Activated T-cell treated with anti-CD3 and anti-CD28 coated beads for 1 hour (primary cell): ENCODE measurements at regions not wholly inside any gene's neighbourhood (a gene's known extent, or its start where the extent isn't known, plus 50 kb on each side); places are given as distances from the start of the nearest gene placed in this dataset.

ENCODE experiments used
- DNase-seq: peaks from one replicate; pipeline ENCODE4 v3.0.0-alpha.2; 2020; ENCODE audit warnings: low read depth

DNA sequence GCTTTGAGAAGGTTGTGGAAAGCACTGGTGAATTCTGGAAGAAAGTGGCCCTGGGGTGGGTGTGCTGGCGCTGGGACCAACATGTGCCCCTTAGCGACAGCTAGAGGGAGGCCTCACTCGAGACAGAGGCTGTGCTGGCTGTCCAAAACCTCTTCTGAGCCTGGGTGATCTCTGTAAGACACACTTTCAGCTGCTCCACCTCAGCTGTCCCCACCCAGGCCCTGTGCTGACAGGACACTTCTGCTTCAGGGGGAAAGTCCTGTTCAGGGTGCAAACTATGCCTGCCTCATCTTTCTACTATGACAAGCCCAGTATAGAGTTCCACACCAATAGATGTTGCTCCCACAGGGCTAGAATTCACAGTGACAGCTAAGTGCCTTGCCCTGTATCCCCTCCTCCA lies 426.4 kb downstream of the MED10 start:
- no peak for DNase-seq

DNA sequence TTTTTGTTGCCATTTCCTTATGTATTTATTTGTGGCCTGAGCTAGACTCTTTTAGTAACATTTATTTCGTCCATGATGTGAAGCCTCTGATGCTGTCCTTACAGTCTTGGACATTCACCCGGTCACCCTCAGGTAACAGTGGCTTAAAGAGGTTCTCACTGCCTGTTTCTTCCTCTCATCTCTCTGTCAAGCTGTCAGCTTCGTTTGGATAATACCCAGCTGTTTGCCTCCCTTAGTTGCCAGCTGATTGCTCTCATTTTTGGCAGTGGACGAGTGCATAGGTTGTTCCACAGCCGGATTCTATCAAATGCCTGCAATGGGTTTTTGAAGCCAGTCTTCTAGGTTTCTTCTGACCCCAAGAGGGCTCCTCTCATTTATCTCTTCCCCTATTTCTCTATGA lies 427.7 kb downstream of the MED10 start:
- no peak for DNase-seq

DNA sequence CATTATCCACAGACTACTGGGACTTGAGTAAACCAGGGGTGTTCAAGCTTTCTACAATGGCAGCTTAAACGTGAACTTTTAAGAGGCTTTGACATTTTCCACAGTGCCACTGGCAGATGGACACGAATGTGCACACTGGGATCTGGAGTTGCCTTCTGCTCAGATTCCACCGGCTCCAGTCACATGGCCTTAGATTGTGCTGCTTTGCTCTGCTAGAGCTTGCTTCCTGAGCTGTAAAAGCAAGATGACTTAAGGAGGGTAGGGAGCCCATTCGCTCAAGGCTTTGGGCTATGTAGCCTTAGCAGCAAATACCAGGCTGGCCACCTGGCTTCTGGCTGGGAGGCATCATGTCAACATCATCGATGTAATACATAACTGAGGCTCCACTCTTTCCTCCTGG lies 436.9 kb downstream of the MED10 start:
- DNase-seq: no peak

DNA sequence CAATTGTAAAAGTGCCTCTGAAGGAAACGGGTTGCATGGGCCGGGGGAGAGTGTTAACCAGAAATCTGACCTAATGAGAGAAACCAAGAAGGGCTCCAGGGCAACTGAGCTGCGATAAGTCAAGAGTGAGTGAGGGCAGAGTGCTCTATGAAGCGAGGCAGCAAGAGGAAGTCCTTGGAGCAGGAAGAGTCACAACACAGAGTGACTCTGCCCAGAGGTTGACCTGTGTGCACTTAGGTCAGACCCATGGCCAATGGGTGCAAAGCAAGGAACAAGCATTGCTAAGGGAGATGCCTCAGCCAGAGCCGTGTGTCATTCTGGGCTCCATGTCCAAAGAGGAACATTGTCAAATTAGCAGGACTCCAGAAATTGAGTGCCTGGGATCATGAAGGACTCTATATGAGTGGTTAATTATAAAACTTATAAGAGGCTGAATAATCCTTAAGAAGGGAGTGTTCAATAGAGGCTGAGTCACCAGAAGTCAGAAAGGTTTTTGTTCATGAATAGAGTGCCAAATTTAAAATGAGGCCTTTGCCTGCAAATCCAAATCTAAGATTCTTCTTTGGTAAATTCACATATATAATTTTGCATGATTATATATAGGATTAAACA lies 438.5 kb downstream of the MED10 start:
- no peak for DNase-seq

DNA sequence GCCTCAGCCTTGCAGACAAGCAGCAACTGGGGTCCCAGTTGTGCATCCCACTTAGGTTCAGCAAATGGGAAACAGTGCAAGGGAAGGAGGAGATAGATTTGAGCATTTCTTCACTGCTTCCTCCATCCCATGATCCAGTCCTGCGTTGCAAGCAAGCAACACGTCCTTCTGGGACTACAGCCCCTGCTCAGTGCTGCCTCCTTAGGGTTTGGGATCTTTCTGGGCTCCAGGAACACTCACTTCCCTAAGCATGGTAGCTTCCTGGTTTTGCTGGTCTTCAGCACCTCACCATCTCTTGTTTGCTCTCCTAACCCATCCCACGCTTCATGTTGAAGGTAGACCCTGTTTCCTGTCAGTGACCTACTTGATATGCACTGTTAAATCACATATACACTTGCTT lies 444.7 kb downstream of the MED10 start:
- no peak for DNase-seq

DNA sequence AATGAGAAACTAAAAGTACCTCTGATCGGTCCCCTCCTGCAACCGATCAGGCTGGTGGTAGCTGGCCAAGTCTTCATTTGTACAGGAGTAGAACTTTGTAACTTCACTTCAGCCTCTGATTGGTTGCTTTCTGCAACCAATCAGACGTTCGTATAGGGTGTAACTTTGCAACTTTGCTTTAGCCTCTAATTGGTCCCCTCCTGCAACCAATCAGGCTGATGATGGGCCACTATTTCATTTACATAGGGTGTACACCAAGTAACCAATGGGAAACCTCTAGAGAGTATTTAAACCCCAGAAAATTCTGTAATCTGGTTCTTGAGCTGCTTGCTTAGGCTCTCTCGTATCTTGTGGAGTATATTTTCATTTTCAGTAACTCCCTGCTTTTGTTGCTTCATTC lies 445.5 kb downstream of the MED10 start:
- DNase-seq: no peak

DNA sequence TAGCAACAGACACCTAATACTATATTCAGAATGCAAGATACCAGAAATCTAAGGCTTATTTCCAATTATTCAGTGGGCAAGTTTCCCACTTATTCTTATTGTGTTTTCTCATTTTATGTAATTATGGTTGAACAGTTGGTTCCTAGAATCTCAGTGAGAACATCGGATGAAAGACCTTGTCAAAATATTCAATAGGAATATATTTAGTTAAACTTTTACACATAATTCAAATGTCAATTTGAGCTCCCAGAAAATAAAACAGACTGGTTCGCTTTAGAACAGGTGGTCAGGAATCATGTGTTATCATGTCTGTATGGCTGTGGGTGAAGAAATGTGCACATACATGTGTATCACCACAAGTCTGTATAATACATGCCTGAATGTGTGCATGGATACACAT lies 447.8 kb downstream of the MED10 start:
- DNase-seq: no peak

DNA sequence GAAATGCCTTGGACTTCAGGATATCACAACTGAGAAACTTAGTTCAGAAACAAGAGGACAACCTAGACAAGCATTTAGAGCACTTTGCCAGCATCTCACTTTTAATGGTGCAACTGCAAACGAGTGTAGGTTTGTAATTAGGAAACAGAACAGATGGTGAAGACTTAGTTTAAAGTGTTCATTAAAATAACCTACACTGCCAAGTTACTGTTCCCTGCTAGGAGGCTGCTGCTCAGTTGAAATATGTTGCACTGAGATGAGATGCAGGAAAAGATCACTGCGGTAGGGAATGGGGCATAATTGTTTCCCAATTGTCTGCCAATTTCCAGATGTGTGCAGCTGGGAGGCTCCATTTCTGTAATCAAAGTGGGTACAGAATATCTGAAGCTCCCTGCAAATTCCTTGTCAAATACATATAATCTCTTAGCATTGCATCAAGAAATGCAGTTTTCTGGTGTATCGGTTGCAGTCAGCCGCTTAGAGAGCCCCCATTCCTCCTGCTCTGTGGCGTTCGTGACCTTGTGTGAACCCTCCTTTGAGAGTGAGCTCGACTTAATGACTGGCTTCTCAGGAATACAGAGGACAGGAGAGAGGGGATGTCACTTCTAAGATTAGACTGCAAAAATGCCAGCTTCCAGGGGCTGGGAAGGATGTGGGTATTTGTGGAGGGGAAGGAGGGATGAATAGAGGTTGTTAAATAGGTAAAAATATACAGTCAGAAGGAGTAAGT lies 448.9 kb downstream of the MED10 start:
- DNase-seq: no peak

DNA sequence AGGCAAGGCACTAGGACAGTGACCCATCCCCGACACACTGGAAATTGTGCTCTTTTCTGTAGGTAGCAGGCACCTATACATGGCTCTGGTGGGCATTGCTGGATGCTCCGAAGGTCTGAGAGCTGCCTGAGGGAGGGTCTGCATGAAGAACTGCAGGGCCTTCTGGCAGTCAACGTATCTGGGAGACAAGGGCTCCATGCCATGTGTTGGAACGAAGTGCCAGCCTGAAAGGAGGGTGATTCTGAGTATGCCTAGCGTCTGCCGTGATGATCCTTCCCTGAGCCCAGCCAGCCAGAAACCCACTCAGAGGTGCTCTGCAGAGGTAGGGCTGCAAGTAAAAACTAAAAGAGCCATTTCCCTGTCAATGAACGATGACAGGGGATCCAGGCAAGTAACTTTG lies 453.2 kb downstream of the MED10 start:
- no peak for DNase-seq

DNA sequence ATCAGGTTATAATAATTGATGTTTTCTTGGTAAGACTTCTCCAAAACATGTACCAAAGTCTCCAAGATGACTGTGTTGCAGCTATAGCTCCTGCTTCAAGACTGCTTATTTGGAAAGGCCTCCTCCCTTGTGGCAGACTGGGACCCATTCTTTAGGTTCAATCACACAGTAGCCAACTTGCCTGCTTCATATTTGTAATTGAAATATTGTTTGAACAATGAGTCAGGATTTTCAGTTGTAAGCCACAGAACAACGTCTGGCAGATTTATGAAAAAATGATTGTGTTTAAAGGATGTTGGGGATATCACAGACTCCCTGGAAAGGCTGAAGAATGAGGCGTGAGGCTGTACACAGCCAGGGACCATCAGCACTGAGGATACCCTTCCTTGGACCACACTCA lies 458.9 kb downstream of the MED10 start:
- DNase-seq: no peak

DNA sequence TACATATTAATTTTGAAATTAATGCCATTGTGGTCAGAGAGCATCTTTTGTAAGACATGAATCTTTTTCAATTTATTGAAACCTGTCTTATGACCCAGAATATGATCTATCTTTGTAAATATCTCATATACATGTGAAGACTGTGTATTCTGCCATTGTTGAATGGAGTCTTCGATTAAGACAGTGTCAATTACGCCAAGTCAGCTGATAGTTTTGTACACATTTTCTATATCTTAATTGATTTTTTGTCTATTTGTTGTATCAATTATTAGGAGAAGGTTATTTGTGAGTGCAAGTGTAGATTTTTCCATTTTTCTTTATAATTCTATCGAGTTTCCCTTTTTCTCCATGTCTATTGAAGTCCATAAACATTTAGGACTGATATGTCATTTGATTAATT lies 471.6 kb downstream of the MED10 start:
- DNase-seq: no peak

DNA sequence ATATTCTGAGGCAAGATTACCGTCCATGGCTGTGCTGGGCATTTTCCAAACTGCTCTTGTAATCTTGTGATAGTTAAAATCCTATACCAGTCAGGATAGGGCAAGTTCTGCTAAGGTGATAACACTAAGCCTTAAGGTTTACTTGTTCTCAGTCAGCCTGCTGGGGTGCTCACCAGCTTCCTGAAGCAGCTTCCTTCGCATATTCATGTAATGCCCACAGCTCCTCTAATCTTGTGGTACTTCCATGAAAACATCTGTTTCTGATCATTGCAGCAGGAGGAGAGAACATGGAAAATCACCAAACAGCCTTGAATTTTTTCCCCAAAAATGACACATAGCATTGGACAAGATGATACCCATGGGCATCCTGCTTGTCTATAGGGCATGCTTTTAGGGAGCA lies 473.2 kb downstream of the MED10 start:
- DNase-seq: no peak

DNA sequence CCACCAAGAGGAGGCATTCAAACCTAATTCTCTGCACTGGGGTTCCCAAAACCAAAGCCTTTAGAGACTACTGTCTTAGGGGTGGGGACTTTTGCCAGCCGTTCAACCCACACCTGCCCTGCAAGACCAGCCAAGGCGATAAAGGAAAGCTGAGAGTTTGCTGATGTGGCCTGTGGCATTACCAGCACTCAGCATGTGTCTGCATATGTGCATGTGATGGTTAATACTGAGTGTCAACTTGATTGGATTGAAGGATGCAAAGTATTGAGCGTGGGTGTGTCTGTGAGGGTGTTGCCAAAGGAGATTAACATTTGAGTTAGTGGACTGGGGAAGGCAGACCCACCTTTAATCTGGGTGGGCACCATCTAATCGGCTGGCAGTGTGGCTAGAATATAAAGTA lies 474.2 kb downstream of the MED10 start:
- no peak for DNase-seq

DNA sequence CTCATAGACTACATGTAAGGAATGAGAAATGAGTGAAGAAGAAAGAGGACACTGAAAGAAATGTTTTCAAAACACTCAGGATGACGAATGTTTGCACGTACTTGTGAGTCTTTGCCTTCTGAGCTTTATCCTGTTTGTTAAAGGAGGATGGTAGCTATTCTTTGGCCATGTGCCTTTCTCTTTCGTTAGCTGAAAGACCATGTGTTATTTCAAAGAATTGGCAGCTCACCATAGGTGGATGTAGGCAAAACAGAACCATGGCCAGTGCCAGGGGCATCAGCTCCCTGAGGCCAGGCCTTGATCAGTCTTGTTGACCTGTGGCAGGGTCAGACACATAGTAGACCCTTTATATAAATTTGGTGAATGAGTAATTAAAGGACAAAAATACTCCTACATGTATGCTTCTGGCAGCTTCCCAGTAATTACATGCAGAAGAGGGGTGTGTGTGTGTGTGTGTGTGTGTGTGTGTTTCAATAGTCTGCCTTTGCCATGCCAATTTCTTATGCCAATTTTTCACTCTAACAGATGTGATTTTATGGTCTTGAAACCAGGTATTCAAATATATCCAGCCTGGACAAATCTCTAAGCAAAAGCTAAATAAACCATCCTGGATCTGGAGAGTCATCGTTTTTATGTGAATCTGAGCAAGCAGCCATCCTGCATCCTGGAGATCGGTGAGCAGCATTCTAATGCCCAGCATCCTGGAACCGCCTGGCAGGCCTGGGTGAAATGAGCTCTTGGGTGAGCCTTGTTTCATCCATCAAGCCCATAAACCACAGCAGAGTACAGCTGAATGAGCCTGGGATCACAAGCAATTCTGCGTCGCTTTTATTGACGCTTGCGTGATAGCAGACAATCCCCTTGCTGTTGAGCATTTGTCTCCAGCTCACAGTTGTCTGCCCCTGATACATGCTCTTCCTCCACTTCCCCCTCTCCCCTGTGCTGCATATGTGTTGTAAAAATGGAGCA lies 475.4 kb downstream of the MED10 start:
- no peak for DNase-seq

DNA sequence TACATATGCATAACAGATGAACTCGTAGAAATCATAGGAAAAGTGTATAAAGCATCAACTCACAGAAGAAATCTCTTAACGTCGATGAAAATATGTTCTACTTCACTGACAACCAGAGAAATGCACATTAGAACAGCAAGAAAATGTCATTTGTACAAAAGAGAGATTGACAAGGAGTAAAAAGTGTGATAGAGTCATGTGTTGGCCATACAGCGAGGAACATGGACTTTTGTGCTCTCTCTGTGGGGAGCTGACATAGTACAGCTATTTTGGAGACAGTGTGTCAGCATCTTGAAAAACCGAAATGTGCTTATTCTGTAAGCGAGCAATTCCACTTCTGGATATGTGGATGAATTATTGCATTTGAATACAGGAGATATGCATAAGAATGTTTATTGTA lies 477.9 kb downstream of the ICE1 start:
- DNase-seq: no peak

DNA sequence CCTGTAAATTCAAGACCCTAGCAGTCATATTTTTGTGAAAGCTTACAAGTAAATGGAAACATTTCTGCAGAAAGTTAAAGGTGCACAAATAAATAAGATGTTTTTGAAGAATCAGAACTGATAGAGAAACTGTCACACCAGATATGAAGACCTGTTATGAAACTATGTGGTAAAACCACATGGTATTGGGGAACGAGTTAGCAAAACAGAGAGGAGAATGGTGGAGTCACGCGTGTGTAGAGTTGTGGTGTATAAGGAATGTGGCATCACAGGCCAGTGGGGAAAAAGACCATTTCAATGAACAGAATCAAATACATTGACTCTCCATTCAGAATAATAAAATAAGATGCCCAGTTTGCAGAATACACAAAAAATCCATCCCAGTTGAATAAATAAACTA lies 477.2 kb downstream of the ICE1 start:
- DNase-seq: no peak

DNA sequence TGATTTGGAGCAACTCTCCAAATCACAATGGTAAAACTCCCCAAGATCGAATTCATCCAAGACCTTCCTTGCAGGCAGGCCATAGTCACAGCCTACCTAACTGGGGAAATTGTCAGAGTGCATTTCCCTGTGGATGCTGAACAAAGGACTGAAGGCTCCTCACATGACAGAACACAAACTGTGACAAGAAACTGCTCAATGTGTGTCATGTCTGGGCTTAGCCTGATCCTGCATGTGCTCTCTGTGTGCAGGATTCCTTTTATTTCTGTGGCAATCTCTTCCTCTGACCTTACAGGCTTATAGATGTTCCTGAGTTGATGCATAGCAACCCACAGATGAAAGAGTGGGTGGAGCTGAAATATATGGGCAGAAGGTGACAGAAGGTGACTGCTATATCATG lies 465.8 kb downstream of the ICE1 start:
- no peak for DNase-seq

DNA sequence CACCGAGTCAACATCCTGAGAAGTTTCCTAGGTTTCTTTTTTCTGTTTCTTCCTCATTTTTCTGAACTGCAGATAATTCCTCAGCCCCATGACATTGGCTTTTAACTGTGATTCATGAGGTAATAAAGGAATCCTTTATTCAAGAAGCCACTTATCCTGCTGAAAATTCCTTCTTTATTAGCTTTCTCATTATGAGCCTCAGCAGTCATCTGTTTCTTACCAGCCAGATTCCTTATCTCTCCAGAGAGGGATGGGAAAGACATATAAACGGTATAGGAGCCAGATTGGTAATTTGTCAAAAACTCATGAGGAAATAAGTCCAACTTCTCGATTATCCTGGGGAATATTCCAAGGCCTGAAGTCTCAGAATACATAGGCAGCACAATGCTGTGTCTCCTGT lies 465.4 kb downstream of the ICE1 start:
- no peak for DNase-seq

DNA sequence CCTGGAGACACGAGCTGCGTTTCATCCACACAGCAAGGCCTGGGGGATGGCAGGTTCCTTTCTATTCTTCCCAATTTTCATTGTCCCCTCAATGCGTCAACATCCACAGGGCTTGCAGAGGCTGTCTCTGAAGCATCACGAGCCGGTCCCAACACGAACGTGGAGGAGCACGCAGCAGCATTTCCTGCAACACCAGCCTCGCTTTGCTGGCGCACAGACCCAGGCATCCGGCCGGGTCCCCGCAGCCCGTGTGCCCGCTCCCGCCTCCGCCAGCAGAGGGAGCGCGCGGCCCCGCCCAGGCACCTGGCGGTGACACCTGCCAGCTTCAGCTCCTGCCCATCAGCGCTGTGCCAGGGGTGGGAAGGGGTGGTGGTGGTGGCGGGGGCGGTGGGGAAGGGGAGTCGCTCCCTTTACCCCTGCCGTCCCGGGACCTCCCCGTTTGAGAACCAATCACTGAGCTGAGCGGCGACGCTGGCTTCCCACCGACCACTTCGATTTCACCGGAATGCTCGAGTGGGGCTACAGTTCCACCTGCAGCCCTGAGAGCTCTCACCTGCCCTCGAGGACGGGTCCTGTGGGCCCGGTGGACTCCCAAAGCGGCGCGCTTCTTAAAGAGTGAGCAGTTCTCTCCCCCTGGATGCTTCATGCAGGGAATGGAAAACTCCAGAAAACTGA lies 464.5 kb downstream of the ICE1 start:
- DNase-seq: peak; percentile 6

DNA sequence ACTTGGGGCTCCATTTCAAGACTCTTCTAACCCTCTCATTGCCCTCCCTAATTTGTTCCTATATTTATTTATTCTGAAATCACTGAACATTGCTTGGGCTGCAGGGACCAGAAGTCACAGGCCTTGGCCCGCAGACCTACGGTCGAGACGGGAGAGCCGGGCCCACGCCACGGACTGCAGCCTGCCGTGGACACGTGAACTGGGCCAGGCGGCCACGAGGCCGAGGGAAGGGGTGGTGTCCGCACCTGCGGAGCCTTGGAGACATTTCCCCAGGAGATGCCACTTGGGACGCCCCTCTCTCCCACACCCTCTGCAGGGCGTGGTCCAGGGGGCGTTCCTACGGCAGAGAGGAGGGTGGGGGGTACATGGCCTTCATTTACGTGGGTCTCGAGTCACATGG lies 463.9 kb downstream of the ICE1 start:
- DNase-seq: no peak

DNA sequence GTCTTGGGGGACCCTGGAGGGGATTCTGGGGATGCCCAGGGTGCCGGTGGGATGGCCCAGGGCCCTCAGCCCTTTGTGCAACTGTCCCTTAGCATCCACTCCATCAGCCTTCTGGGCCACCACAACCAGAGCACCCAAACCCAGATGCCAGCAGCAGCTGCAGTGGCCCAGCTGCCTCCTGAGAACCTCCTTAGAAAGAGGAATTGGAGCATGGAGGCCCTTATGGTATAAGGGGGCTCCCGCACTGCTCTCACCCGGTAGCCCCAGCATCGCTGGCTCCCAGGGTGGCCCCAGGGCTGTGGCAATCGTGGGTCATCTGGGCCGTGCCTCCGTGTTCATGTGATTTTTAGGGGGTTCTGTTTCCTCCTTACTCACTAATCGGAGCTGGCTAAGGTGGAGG lies 463.3 kb downstream of the ICE1 start:
- no peak for DNase-seq

DNA sequence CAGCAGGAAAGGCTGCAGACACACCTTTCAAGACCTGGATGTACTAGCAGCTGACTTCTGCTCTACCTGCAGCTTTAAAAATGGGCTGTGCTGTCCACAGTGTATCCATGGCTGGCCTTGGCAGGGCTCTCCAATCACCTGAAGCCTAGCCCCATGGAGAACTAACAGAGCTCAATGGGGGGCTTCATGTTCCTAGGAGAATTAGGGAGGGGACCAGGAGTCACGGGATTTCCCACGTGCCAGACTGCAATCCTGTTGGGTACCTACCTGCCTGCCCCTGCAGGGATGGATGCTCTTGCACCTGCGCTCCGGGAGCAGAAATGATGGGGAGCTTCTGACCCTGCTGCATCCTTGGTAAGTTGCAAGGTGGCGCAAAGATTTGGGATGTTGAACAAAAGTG lies 462.1 kb downstream of the ICE1 start:
- DNase-seq: no peak

DNA sequence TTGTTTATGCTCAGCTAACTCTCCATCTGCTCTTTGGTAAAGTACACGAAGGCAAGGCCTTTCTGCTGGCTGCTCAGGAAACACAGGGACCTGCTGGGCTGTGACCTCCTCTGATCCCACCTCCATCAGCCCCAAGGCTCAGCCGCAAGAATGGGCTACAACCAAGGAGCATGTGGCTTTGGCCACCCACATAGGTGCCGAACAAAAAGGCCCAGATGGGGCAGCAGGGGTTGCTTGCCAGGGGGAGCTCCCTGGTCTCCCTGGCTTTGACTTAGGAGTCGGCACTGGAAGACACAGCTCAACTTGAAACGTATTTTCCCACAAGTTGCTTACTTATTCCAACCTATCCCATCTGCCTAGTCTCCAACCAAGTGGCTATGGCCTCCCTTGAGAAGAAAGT lies 461.1 kb downstream of the ICE1 start:
- DNase-seq: no peak
